ENCODE measurements at regions not wholly inside any gene's neighbourhood (a gene's known extent, or its start where the extent isn't known, plus 50 kb on each side); places are given as distances from the start of the nearest gene placed in this dataset.

- no peak overlapping the region for H3K27ac ChIP-seq (ENCODE audit: low read depth, low read length)
- no peak overlapping the region for H3K9ac ChIP-seq (ENCODE audit: low read depth, low read length)
- no peaks in the 10 kb centered on the region for H3K9me3 ChIP-seq (ENCODE audit: control insufficient read depth, insufficient read depth, low read length)
- H3K27me3 ChIP-seq (ENCODE audit: control insufficient read depth, insufficient read depth, low read length), result no peaks in the 10 kb centered on the region
- H3K4me3 ChIP-seq (ENCODE audit: low read depth, low read length), result no peak overlapping the region
- no peaks in the 10 kb centered on the region for H3K4me1 ChIP-seq (ENCODE audit: control insufficient read depth, insufficient read depth, low read length)
- no peaks in the 10 kb centered on the region for H3K36me3 ChIP-seq (ENCODE audit: control insufficient read depth, insufficient read depth, low read length)
These were observed 449.8 kb downstream of the C4orf33 start for GRCh38 chr4:129545599-129546278.

GRCh38 chr4:129546531-129546930 is 450.6 kb downstream of the C4orf33 start:
- Histone ChIP-seq H3K4me3 (ENCODE audit: low read depth, low read length) (no peak overlapping the region), H3K9me3 (ENCODE audit: control insufficient read depth, insufficient read depth, low read length) (no peaks in the 10 kb centered on the region), H3K36me3 (ENCODE audit: control insufficient read depth, insufficient read depth, low read length) (no peaks in the 10 kb centered on the region), H3K27me3 (ENCODE audit: control insufficient read depth, insufficient read depth, low read length) (no peaks in the 10 kb centered on the region), H3K9ac (ENCODE audit: low read depth, low read length) (no peak overlapping the region), H3K27ac (ENCODE audit: low read depth, low read length) (no peak overlapping the region), H3K4me1 (ENCODE audit: control insufficient read depth, insufficient read depth, low read length) (no peaks in the 10 kb centered on the region)

GRCh38 chr4:129550281-129550785 is 454.4 kb downstream of the C4orf33 start:
- H3K27ac ChIP-seq (ENCODE audit: low read depth, low read length), result no peak overlapping the region
- H3K36me3 ChIP-seq (ENCODE audit: control insufficient read depth, insufficient read depth, low read length), result no peaks in the 10 kb centered on the region
- H3K9me3 ChIP-seq (ENCODE audit: control insufficient read depth, insufficient read depth, low read length), result no peaks in the 10 kb centered on the region
- no peak overlapping the region for H3K9ac ChIP-seq (ENCODE audit: low read depth, low read length)
- no peak overlapping the region for H3K4me3 ChIP-seq (ENCODE audit: low read depth, low read length)
- no peaks in the 10 kb centered on the region for H3K27me3 ChIP-seq (ENCODE audit: control insufficient read depth, insufficient read depth, low read length)
- H3K4me1 ChIP-seq (ENCODE audit: control insufficient read depth, insufficient read depth, low read length), result no peaks in the 10 kb centered on the region

GRCh38 chr4:129561280-129561679 is 465.3 kb downstream of the C4orf33 start:
- Histone ChIP-seq H3K4me3 (ENCODE audit: low read depth, low read length) (no peak overlapping the region), H3K27ac (ENCODE audit: low read depth, low read length) (no peak overlapping the region), H3K4me1 (ENCODE audit: control insufficient read depth, insufficient read depth, low read length) (no peaks in the 10 kb centered on the region), H3K36me3 (ENCODE audit: control insufficient read depth, insufficient read depth, low read length) (no peaks in the 10 kb centered on the region), H3K9me3 (ENCODE audit: control insufficient read depth, insufficient read depth, low read length) (no peaks in the 10 kb centered on the region), H3K9ac (ENCODE audit: low read depth, low read length) (no peak overlapping the region), H3K27me3 (ENCODE audit: control insufficient read depth, insufficient read depth, low read length) (no peaks in the 10 kb centered on the region)

- Histone ChIP-seq H3K9ac (ENCODE audit: low read depth, low read length) (no peak overlapping the region), H3K36me3 (ENCODE audit: control insufficient read depth, insufficient read depth, low read length) (no peaks in the 10 kb centered on the region), H3K27me3 (ENCODE audit: control insufficient read depth, insufficient read depth, low read length) (no peaks in the 10 kb centered on the region), H3K4me3 (ENCODE audit: low read depth, low read length) (no peak overlapping the region), H3K9me3 (ENCODE audit: control insufficient read depth, insufficient read depth, low read length) (no peaks in the 10 kb centered on the region), H3K27ac (ENCODE audit: low read depth, low read length) (no peak overlapping the region), H3K4me1 (ENCODE audit: control insufficient read depth, insufficient read depth, low read length) (peaks cover 2% of the 10 kb centered on the region)
These were observed 466.1 kb downstream of the C4orf33 start for GRCh38 chr4:129561886-129562671.

- Histone ChIP-seq H3K4me3 (ENCODE audit: low read depth, low read length) (no peak overlapping the region), H3K36me3 (ENCODE audit: control insufficient read depth, insufficient read depth, low read length) (no peaks in the 10 kb centered on the region), H3K4me1 (ENCODE audit: control insufficient read depth, insufficient read depth, low read length) (peaks cover 17% of the 10 kb centered on the region), H3K9me3 (ENCODE audit: control insufficient read depth, insufficient read depth, low read length) (no peaks in the 10 kb centered on the region), H3K27me3 (ENCODE audit: control insufficient read depth, insufficient read depth, low read length) (no peaks in the 10 kb centered on the region), H3K27ac (ENCODE audit: low read depth, low read length) (no peak overlapping the region), H3K9ac (ENCODE audit: low read depth, low read length) (no peak overlapping the region)
These were observed 469.3 kb downstream of the C4orf33 start for GRCh38 chr4:129565214-129565613.

- H3K9ac ChIP-seq (ENCODE audit: low read depth, low read length), result no peak overlapping the region
- H3K27ac ChIP-seq (ENCODE audit: low read depth, low read length), result no peak overlapping the region
- no peaks in the 10 kb centered on the region for H3K27me3 ChIP-seq (ENCODE audit: control insufficient read depth, insufficient read depth, low read length)
- peaks cover 17% of the 10 kb centered on the region for H3K4me1 ChIP-seq (ENCODE audit: control insufficient read depth, insufficient read depth, low read length)
- no peaks in the 10 kb centered on the region for H3K9me3 ChIP-seq (ENCODE audit: control insufficient read depth, insufficient read depth, low read length)
- no peaks in the 10 kb centered on the region for H3K36me3 ChIP-seq (ENCODE audit: control insufficient read depth, insufficient read depth, low read length)
- H3K4me3 ChIP-seq (ENCODE audit: low read depth, low read length), result no peak overlapping the region
These were observed 474.4 kb downstream of the C4orf33 start for GRCh38 chr4:129570326-129570725.

- Histone ChIP-seq H3K9me3 (ENCODE audit: control insufficient read depth, insufficient read depth, low read length) (no peaks in the 10 kb centered on the region), H3K4me3 (ENCODE audit: low read depth, low read length) (no peak overlapping the region), H3K27me3 (ENCODE audit: control insufficient read depth, insufficient read depth, low read length) (no peaks in the 10 kb centered on the region), H3K27ac (ENCODE audit: low read depth, low read length) (no peak overlapping the region), H3K9ac (ENCODE audit: low read depth, low read length) (no peak overlapping the region), H3K4me1 (ENCODE audit: control insufficient read depth, insufficient read depth, low read length) (no peaks in the 10 kb centered on the region), H3K36me3 (ENCODE audit: control insufficient read depth, insufficient read depth, low read length) (no peaks in the 10 kb centered on the region)
These were observed 482.4 kb downstream of the C4orf33 start for GRCh38 chr4:129578336-129578735.

GRCh38 chr4:129581305-129581704 is 485.4 kb downstream of the C4orf33 start:
- H3K9ac ChIP-seq (ENCODE audit: low read depth, low read length), result no peak overlapping the region

GRCh38 chr4:129583868-129584267 is 487.9 kb downstream of the C4orf33 start:
- no peaks in the 10 kb centered on the region for H3K4me1 ChIP-seq (ENCODE audit: control insufficient read depth, insufficient read depth, low read length)
- H3K9me3 ChIP-seq (ENCODE audit: control insufficient read depth, insufficient read depth, low read length), result peaks cover 5% of the 10 kb centered on the region
- H3K27ac ChIP-seq (ENCODE audit: low read depth, low read length), result no peak overlapping the region
- no peaks in the 10 kb centered on the region for H3K36me3 ChIP-seq (ENCODE audit: control insufficient read depth, insufficient read depth, low read length)
- H3K27me3 ChIP-seq (ENCODE audit: control insufficient read depth, insufficient read depth, low read length), result no peaks in the 10 kb centered on the region
- no peak overlapping the region for H3K9ac ChIP-seq (ENCODE audit: low read depth, low read length)
- no peak overlapping the region for H3K4me3 ChIP-seq (ENCODE audit: low read depth, low read length)

More at GRCh38 chr4:129581305-129581704, 485.4 kb downstream of the C4orf33 start:
- no peak overlapping the region for H3K4me3 ChIP-seq (ENCODE audit: low read depth, low read length)
- no peak overlapping the region for H3K27ac ChIP-seq (ENCODE audit: low read depth, low read length)
- no peaks in the 10 kb centered on the region for H3K36me3 ChIP-seq (ENCODE audit: control insufficient read depth, insufficient read depth, low read length)
- peaks cover 5% of the 10 kb centered on the region for H3K9me3 ChIP-seq (ENCODE audit: control insufficient read depth, insufficient read depth, low read length)
- no peaks in the 10 kb centered on the region for H3K27me3 ChIP-seq (ENCODE audit: control insufficient read depth, insufficient read depth, low read length)
- no peaks in the 10 kb centered on the region for H3K4me1 ChIP-seq (ENCODE audit: control insufficient read depth, insufficient read depth, low read length)

GRCh38 chr4:129598582-129598981 is 502.6 kb downstream of the C4orf33 start:
- H3K36me3 ChIP-seq (ENCODE audit: control insufficient read depth, insufficient read depth, low read length), result no peaks in the 10 kb centered on the region
- H3K27me3 ChIP-seq (ENCODE audit: control insufficient read depth, insufficient read depth, low read length), result no peaks in the 10 kb centered on the region
- H3K9me3 ChIP-seq (ENCODE audit: control insufficient read depth, insufficient read depth, low read length), result no peaks in the 10 kb centered on the region
- H3K9ac ChIP-seq (ENCODE audit: low read depth, low read length), result no peak overlapping the region
- no peaks in the 10 kb centered on the region for H3K4me1 ChIP-seq (ENCODE audit: control insufficient read depth, insufficient read depth, low read length)
- H3K27ac ChIP-seq (ENCODE audit: low read depth, low read length), result no peak overlapping the region
- no peak overlapping the region for H3K4me3 ChIP-seq (ENCODE audit: low read depth, low read length)

All from HUES48 (cell line).